ENCODE measurements at regions not wholly inside any gene's neighbourhood (a gene's known extent, or its start where the extent isn't known, plus 50 kb on each side); places are given as distances from the start of the nearest gene placed in this dataset.

DNA sequence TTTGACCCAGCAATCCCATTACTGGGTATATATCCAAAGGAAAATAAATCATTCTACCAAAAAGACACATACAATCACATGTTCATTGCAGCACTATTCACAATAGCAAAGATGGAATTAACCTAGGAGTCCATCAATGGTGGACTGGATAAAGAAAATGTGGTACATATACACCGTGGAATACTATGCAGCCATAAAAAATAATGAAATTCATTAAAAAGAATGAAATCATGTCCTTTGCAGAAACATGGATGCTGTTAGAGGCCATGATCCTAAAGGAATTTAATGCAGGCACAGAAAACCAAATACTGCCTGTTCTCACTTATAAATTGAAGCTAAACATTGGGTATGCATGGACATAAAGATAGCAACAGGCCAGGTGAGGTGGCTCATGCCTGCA lies 61.9 kb upstream of the BMP6 start:
- Histone ChIP-seq H3K4me1 (no peaks in the 10 kb centered on the region), H3K4me3 (no peak overlapping the region), H3K36me3 (no peaks in the 10 kb centered on the region), H3K27ac (no peak overlapping the region), H3K9me3 (replicated peaks) (no peaks in the 10 kb centered on the region), H3K27me3 (no peaks in the 10 kb centered on the region)
- no peak for DNase-seq

DNA sequence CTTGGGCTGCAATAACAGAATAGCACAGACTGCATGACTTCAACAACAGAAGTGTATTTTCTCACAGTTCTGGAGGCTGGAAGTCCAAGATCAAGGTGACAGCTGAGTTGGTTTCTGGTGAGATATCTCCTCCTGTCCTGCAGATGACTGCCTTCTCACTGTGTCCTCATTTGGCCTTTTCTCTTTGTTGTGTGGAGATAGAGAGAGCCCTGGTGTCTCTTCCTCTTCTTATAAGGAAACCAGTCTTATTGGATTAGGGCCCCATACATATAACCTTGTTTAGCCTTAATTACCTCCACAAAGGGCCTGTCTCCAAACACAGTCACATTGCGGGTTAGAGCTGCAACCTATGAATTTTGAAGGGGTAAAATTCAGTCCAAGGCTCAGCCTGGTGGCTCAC lies 57.0 kb upstream of the BMP6 start:
- H3K36me3 ChIP-seq = no peaks in the 10 kb centered on the region
- no peaks in the 10 kb centered on the region for H3K27me3 ChIP-seq
- no peak for DNase-seq
- no peak overlapping the region for H3K27ac ChIP-seq
- no peak overlapping the region for H3K4me3 ChIP-seq
- H3K9me3 ChIP-seq (replicated peaks) = no peaks in the 10 kb centered on the region
- H3K4me1 ChIP-seq = no peaks in the 10 kb centered on the region

DNA sequence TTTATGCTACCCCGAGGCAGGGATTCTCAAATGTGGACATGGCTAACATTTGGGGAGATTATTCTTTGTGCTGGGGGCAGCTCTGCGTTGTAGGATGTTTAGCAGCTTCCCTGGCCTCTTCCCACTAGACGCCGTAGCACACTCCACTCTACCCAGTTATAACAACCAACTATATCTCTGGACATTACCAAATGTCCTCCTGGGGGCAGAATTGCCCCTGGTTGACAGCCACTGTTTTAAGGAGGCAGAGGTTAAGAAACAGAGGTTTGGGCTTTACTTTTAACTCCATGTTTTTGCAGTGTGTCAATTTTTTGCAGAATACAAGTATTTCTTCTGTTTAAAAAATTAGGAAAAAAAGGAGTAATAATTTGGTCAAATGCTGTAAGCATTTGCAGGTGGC lies 56.2 kb upstream of the BMP6 start:
- H3K9me3 ChIP-seq (replicated peaks) = no peaks in the 10 kb centered on the region
- no peak for DNase-seq

DNA sequence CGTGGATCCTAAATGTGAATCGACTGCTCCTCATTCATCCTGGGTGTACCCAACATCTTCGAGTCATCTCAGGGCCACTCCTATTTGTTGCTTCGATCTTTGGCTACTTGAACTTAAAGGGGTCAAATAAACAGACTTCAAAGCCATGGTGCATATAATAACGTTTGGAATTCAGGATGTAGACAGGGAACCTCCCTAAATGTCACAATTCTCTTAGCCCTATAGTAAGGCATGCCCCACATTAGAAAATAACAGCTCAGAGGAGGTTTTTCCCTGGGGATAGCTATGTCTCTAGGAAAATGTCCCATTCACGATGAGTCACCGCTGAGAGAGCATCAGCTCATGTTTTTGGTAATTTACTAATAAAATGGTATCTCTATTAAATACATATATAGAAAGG lies 54.8 kb upstream of the BMP6 start:
- H3K4me3 ChIP-seq = no peak overlapping the region
- no peaks in the 10 kb centered on the region for H3K9me3 ChIP-seq (replicated peaks)
- no peaks in the 10 kb centered on the region for H3K36me3 ChIP-seq
- H3K27me3 ChIP-seq = no peaks in the 10 kb centered on the region
- no peak for DNase-seq
- H3K27ac ChIP-seq = no peak overlapping the region
- H3K4me1 ChIP-seq = no peaks in the 10 kb centered on the region

More for the DNA sequence above, 56.2 kb upstream of the BMP6 start:
- H3K27ac ChIP-seq = no peak overlapping the region
- H3K36me3 ChIP-seq = no peaks in the 10 kb centered on the region
- no peaks in the 10 kb centered on the region for H3K4me1 ChIP-seq
- H3K4me3 ChIP-seq = no peak overlapping the region
- no peaks in the 10 kb centered on the region for H3K27me3 ChIP-seq

DNA sequence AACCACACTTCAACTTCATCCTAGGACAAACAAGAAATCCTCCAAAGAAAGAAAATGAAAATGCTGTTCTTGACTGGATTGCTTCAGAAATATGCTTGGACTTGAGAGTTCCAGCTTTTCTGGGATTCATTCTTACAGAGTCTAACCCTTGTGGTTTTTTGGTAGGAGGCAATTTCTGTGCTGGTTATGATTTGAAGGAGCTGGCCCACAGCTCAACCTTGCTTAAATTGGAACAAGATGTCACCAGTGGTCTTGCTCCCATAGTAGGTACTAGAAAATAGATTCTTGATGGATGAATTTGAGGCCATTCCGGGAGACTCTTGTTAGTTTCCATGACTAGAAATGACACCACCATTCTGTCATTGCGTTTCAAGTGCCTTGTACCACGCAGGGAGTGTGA lies 54.3 kb upstream of the BMP6 start:
- H3K27me3 ChIP-seq = no peaks in the 10 kb centered on the region
- no peaks in the 10 kb centered on the region for H3K4me1 ChIP-seq
- DNase-seq = no peak
- no peak overlapping the region for H3K27ac ChIP-seq
- H3K9me3 ChIP-seq (replicated peaks) = no peaks in the 10 kb centered on the region
- no peaks in the 10 kb centered on the region for H3K36me3 ChIP-seq
- H3K4me3 ChIP-seq = no peak overlapping the region

DNA sequence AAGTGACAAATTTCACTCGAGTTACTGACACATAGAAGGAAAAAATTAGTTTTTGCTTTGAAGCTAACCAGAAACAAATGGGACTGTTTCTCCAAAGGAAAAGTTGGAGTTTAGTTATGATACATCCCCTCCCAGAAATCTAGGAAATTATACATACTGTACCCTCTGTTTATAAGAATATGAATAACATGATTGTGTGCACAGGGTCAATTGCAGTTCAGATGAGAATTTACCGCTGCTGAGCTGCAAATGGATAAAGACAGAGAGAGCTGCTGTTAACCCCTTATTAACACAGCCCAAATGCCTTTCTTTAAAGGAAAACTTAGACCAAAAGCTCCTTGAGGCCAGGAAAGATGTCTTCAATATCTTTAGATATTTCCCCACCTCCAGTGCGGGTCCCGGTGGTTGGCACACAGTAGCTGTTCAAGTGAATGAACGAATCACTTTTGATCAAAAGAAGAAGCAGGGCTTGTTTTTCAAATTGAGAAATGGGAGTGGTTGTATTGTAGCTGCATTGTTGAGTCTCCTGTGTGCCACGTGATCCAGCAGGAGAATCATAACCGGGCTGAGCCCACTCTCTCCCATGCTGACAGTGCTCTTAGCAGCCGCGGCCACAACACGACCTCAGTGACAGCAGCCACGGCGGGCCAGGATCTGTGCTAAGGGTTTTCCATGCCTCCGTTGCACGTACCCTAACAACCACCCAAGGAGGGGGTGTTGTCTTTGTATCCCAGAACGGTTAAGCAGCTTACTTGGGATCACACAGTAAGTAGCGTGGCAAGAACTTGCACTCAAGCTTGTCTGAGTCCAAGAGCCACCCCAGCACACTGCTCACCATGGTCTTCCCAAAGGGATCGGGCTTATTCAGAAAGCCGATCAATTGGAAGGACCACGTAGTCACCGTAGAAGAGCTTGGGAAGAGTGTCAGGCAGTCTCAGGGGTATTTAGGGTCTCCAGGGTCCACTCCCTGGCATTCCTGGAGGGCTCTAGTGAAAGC lies 53.5 kb upstream of the BMP6 start:
- no peaks in the 10 kb centered on the region for H3K36me3 ChIP-seq
- H3K4me1 ChIP-seq = no peaks in the 10 kb centered on the region
- no peak for DNase-seq
- no peak overlapping the region for H3K4me3 ChIP-seq
- H3K27ac ChIP-seq = no peak overlapping the region
- no peaks in the 10 kb centered on the region for H3K27me3 ChIP-seq
- H3K9me3 ChIP-seq (replicated peaks) = no peaks in the 10 kb centered on the region

DNA sequence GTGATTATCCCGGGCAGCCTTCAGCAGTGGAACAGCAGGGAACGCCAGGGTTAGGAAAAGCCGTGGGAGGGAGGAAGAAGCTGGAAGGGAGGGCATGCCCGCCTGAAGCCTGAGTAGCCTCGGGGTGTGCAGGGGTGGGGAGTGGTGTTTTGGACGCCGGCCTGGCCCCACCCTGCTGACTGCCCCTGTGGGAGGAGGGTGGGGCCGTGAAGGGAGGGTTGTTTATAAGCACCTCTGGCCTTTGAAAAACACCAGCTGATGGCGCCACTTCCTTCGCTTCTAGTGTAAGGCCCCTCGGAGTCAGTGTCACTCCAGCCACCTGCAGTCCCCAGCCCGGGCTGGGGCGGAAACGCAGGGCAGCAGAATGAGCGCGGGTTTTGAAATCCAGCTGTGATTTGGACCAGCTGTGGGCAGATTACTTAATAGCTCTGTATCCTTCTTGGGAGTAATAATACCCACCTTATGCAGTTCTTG lies 52.8 kb upstream of the BMP6 start:
- Histone ChIP-seq H3K27ac (no peak overlapping the region), H3K4me3 (no peak overlapping the region), H3K4me1 (no peaks in the 10 kb centered on the region), H3K36me3 (no peaks in the 10 kb centered on the region), H3K27me3 (no peaks in the 10 kb centered on the region), H3K9me3 (replicated peaks) (no peaks in the 10 kb centered on the region)
- peak; percentile 9 to 24 for DNase-seq

DNA sequence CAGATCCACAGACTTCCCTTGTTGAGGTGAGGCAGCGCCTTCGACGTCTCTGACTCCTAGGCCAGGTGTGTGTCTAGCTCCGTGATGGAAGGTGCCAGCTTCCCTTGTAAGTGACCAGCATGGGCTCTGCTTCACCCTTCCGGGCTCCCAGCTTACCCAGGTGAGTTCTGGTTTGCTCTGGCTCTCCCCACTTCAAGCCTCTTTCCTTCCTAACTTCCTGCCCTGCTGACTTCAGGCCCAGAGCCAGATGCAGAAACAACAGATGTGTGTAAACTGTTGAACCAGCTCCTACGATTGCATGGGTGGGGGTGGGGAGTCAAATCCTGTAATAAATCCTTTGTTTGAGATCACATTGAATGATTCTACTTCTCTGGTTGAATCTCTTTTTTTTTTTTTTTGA lies 51.6 kb upstream of the BMP6 start:
- H3K27ac ChIP-seq = no peak overlapping the region
- H3K36me3 ChIP-seq = no peaks in the 10 kb centered on the region
- no peaks in the 10 kb centered on the region for H3K9me3 ChIP-seq (replicated peaks)
- no peak for DNase-seq
- H3K4me3 ChIP-seq = no peak overlapping the region
- no peaks in the 10 kb centered on the region for H3K4me1 ChIP-seq
- H3K27me3 ChIP-seq = no peaks in the 10 kb centered on the region

DNA sequence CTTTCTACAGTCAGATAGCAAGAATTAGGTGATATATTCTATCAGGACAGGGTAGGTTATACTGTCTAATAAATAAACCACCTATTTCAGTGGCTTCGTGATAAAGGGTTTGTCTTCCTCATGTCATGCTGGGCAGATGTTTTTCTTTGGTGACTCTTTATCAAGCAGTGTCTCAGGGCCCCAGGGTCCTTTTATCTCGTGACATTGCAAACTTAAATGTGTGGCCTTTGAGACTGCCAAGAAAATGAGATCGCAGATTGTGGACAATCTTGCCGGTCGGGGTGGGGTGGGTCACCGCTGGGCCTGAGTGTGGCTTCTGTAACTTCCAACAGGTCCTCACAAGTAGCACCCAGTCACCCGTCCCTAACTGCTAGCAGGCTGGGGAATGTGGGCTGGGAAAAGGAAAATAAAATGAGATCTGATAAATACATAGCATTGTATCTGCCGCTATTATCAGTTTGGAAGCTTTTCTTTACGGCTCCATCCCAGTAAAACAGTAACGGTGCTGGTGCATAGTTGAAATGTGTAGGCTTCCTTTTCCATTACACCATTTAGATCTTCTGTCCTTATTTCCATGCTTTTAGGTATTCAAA lies 50.5 kb upstream of the BMP6 start:
- Histone ChIP-seq H3K4me3 (no peak overlapping the region), H3K27me3 (no peaks in the 10 kb centered on the region), H3K27ac (no peak overlapping the region), H3K4me1 (no peaks in the 10 kb centered on the region), H3K9me3 (replicated peaks) (no peaks in the 10 kb centered on the region), H3K36me3 (no peaks in the 10 kb centered on the region)
- DNase-seq = no peak
